GM18867 (cell line): ENCODE measurements at regions not wholly inside any gene's neighbourhood (a gene's known extent, or its start where the extent isn't known, plus 50 kb on each side); places are given as distances from the start of the nearest gene placed in this dataset.

ENCODE experiments used
- ATAC-seq: cut with Tn5 transposase; IDR thresholded peaks from one replicate; pipeline ENCODE4 v1.9.1; 2021; ENCODE audit warnings: mild to moderate bottlenecking, moderate library complexity; ENCODE audit not compliant: unreplicated experiment

DNA sequence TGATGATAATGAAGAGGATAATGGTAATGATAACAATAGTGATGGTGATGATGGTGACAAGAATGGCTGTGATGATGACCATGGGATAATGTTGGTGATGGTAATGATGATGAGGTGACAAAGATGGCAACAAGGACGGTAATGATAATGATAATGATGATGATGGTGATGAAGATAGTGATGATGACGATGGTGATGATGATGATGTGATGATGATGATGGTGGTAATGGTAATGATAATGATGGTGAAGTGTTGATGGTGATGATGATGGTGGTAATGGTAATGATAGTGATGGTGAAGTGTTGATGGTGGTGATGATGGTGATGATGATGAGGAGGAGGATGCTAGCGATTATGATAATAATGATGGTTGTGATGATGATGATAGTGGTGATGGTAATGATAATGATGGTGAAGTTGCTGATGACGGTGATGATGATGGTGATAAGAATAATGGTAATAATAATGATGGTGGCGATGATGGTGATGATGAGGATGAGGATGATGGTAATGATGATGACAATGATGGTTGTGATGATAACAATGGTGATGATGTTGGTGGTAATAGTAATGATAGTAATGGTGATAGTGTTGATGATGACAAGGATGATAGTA, 54.7 kb upstream of the OPCML start:
- ATAC-seq, result no peak

DNA sequence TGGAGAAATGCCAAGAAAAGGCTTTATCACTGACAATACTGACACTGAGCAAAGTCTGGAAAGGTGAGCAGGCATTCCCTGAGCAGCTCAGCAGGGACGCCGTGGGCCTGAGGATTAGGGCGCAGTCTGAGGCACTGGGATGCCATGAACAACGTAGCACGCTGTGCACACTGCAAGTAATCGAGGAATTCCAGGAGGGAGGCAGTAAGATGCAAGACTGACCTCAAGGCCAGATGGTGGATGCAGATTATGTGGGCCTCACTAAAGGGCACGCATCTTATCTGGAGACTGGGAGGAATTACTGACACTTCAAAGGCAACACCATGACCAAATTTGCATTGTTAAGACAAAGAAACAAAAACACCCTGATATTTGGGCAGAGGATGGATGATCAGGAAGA, 50.4 kb upstream of the OPCML start:
- no peak for ATAC-seq

DNA sequence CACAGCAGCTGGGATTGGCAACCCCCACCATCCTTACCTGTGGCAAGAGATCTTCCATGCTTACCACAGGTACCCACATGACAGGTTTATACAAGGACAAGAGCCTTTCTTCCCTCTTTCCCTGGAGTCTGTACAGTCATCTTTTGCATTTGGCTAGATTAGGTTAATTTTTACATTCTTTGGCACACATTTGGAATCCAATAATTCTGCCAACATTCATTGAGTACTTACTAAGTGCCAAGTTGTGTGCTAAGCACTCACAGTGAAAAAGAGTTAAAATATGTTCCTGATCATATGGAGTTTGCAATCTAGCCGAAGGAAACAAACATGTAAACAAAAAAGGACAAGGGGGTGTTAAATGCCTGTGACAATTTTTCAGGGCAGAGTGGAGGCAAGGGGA, 50.0 kb upstream of the OPCML start:
- ATAC-seq, result no peak
